ENCODE measurements at regions not wholly inside any gene's neighbourhood (a gene's known extent, or its start where the extent isn't known, plus 50 kb on each side); places are given as distances from the start of the nearest gene placed in this dataset.
"Not testable (repeated sequence)": the region's sequence is repeated elsewhere in the genome, so short reads cannot be mapped to it uniquely, and the experiment has no call there.

- TF ChIP-seq CTCF (conservative IDR thresholded peaks at IDR 0.05 in 1 of 2, IDR thresholded peaks at IDR 0.05 in 1 of 2; ENCODE audit: low read depth in 1 of 2, low read length in 2 of 2); EZH2 (IDR thresholded peaks at IDR 0.05; ENCODE audit: low read length, missing control alignments): not testable (repeated sequence)
These were observed 212.1 kb upstream of the KCNK2 start for GRCh38 chr1:214870426-214870825.
